ENCODE measurements at regions not wholly inside any gene's neighbourhood (a gene's known extent, or its start where the extent isn't known, plus 50 kb on each side); places are given as distances from the start of the nearest gene placed in this dataset.

DNA sequence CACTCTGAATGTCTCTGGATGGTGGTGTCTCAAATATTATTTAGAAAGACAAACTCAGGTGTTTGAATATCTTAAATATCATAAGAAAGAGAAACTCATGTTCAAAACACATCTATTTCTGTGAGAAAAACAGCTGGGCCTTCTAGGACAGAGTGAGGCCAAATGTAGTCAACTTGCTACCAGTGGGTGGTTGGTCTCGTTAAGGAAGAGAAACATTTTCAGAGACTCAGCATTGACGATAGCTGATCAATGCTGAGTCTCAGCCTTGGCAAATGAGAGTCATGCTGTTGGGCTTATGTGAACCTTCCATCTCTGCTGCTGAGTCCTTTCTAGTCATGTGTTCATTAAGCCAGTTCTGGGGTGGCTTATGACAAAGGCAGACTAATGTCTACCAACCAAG lies 418.0 kb downstream of the CETN3 start:
- no peak overlapping the region for H3K4me3 ChIP-seq (ENCODE audit: low read depth, low read length)
- peak; percentile 5 for DNase-seq (ENCODE audit: low read depth)
- TF ChIP-seq, protein P1, sequence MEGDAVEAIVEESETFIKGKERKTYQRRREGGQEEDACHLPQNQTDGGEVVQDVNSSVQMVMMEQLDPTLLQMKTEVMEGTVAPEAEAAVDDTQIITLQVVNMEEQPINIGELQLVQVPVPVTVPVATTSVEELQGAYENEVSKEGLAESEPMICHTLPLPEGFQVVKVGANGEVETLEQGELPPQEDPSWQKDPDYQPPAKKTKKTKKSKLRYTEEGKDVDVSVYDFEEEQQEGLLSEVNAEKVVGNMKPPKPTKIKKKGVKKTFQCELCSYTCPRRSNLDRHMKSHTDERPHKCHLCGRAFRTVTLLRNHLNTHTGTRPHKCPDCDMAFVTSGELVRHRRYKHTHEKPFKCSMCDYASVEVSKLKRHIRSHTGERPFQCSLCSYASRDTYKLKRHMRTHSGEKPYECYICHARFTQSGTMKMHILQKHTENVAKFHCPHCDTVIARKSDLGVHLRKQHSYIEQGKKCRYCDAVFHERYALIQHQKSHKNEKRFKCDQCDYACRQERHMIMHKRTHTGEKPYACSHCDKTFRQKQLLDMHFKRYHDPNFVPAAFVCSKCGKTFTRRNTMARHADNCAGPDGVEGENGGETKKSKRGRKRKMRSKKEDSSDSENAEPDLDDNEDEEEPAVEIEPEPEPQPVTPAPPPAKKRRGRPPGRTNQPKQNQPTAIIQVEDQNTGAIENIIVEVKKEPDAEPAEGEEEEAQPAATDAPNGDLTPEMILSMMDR (IDR thresholded peaks at IDR 0.05; ENCODE audit: insufficient read depth, low read depth, low read length, missing control alignments) = no peak

GRCh38 chr5:89989776-89990175 lies 419.8 kb downstream of the CETN3 start:
- no peak overlapping the region for H3K4me3 ChIP-seq (ENCODE audit: low read depth, low read length)
- TF ChIP-seq, protein P1 (IDR thresholded peaks at IDR 0.05; ENCODE audit: insufficient read depth, low read depth, low read length, missing control alignments) = no peak

GRCh38 chr5:89988998-89989655 lies 420.4 kb downstream of the CETN3 start:
- no peak for DNase-seq (ENCODE audit: low read depth)
- TF ChIP-seq, protein P1 (IDR thresholded peaks at IDR 0.05; ENCODE audit: insufficient read depth, low read depth, low read length, missing control alignments) = no peak
- no peak overlapping the region for H3K4me3 ChIP-seq (ENCODE audit: low read depth, low read length)

More at GRCh38 chr5:89989776-89990175, 419.8 kb downstream of the CETN3 start:
- no peak for DNase-seq (ENCODE audit: low read depth)

- H3K4me3 ChIP-seq (ENCODE audit: low read depth, low read length) = no peak overlapping the region
- DNase-seq (ENCODE audit: low read depth) = no peak
- TF ChIP-seq, protein P1 (IDR thresholded peaks at IDR 0.05; ENCODE audit: insufficient read depth, low read depth, low read length, missing control alignments) = no peak
These were observed 421.3 kb downstream of the CETN3 start for GRCh38 chr5:89988129-89988810.

DNA sequence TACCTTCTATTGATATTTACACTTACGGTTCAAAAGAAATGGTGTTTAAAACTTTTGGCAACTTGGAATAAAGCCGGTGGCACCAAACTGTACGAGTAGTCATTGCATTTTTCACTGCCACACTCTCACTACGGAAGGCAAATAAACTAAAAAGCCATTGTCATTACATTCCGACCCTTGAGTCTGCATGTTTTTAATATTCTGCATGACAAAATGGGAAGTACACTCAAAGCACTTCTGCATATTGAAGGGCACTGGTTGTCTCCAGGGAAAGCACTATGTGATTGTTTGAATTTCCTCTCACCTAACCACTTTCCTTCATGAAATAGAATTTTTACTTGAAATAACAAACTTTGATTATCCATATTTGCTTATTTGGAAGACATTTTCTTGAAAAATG lies 426.3 kb downstream of the CETN3 start:
- no peak overlapping the region for H3K4me3 ChIP-seq (ENCODE audit: low read depth, low read length)
- DNase-seq (ENCODE audit: low read depth) = no peak
- TF ChIP-seq, protein P1 (IDR thresholded peaks at IDR 0.05; ENCODE audit: insufficient read depth, low read depth, low read length, missing control alignments) = no peak

- no peak for DNase-seq (ENCODE audit: low read depth)
- H3K4me3 ChIP-seq (ENCODE audit: low read depth, low read length) = no peak overlapping the region
- TF ChIP-seq, protein P1 (IDR thresholded peaks at IDR 0.05; ENCODE audit: insufficient read depth, low read depth, low read length, missing control alignments) = no peak
These were observed 427.4 kb downstream of the CETN3 start for GRCh38 chr5:89981878-89982773.

Measured in GM12865 (cell line).